ENCODE measurements at regions not wholly inside any gene's neighbourhood (a gene's known extent, or its start where the extent isn't known, plus 50 kb on each side); places are given as distances from the start of the nearest gene placed in this dataset.

DNA sequence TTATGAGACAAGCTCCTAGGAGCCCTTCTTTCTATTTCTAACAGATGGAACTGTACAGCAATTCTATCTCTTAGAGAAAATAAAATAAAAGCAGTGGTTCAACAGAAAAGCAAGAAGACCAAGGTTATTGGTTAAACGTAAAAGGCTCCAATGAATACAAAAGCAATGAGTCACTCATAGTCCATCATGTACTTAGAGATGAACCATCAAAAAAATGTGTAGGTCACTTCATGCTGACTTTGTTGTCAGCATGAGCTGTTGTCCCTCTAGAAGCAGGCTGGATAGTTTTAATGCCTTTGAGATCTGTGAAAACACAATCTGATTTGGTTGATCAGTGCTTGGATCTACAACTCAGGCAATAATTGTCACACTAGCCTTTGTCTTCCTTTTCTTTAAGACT is 378.6 kb upstream of the ANXA10 start:
- no peak for DNase-seq

DNA sequence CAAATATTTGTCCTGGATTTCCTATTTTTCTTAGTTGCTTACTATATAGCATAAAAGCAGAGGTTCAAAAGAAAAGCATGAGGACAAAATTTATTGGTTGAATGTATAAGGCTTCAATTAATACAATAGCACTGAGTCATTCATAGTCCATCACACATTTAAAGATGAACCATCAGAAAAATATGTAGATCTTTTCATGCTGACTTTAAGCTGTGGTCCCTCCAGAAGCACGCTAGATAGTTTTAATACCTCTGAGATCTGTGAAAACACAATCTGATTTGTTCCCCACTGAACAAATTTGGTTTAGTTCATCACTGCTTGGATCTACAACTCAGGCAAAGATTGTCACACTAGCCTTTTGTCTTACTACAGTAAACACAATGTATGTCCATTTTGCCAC is 377.2 kb upstream of the ANXA10 start:
- no peak for DNase-seq

DNA sequence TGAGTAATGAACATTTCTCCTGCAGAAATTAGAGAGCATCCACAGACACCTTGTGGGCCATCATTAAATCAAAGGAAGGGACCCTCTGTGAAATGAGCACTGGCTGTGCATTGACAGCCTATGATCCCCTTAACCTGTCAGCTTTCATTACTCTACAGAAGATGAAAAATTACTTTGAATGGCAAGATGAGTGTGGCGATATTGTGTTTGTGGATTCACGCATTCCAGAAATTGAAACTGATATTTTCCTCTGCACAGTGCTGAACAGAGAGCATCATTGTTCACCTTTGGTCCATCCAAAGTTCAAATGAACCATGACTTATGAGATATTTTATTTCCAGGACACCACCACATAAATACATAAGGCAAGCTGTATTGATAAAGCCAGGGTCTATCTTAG is 374.8 kb upstream of the ANXA10 start:
- no peak for DNase-seq

DNA sequence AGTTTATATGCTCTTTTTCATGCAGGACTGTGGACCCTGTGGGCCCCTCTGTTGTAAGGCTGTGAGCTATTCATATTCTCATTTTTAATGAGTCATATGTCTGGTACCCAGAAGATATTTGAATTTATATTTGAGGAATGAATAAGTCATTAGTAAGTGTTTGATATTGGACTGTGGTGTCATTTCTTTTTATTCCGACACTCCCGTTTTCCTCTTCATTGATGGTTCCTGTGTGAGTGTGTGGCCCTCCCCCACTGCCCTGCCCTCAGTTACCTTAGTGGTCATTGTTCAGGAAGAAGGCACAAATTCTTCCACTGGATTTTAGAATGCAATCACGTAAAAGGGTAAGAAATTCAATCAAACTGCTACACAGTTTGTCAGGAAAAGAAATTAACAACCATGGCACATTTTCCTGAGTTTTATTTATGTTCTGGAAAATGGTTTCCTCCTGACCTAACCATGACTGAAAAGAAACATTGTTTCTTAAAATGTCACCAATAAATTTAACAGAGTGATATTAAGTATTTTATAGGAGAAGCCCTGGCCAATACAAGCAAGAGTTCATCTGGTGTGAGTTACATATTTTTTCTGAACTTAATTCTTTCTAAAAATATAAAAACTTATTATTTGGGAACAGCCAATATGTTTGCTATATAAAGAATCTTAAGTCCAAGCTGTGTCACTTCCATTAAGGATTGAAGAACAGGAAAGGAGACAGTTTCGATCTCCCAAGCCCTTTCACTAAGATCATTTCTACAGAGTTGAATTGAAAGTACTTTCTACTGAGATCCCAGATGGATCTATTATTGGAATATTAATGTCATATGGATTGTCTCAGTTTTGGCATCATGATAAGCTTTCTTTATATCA is 370.5 kb upstream of the ANXA10 start:
- no peak for DNase-seq

DNA sequence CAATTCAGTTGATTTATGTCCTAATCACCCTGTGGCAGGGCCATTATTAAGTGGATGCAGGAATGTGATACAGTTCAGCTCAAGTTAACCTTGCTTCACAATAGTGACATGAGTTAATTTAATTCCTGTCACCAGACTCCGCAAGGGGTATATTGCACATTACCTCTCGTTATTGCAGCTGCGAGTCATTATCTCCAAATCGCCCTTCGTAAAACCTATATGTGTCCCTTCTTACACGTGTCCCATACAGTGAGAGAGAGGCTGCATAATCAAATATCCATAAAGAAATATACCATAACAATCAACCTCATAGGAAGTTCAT is 369.9 kb upstream of the ANXA10 start:
- DNase-seq = no peak

DNA sequence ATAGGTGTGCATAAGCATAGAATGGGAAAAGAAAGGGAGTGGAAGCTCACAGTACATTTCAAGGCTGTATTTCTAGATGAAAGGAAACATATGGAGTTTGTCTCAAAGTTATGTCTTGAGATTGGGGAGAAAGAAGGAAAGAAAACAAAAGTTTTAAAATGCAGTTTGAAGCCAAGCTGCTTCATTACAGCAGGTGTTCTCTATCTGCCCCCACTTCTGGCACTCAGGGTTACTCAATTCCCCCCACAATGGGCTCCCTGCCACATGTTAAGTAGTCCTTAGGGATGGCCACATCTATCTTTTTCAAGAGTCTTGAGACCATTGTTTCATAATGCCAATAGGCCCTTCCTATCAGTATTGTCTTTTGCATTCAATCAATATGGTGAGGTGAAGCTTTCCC is 367.4 kb upstream of the ANXA10 start:
- DNase-seq = no peak

DNA sequence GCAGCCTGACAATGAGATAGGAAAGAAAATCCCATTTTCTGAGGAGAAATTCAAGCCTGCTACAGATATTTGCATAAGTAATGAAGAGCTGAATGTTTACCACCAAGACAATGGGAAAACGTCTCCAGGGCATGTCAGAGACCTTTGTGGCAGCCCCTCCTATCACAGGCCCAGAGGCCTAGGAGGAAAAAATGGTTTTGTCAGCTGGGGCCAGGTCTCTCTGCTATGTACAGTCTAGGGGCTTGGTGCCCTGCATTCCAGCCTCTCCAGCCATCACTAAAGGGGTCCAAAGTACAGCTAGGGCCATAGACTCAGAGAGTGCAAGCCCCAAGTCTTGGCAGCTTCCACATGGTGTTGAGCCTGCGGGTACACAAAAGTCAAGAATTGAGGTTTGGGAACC is 361.6 kb upstream of the ANXA10 start:
- no peak for DNase-seq

DNA sequence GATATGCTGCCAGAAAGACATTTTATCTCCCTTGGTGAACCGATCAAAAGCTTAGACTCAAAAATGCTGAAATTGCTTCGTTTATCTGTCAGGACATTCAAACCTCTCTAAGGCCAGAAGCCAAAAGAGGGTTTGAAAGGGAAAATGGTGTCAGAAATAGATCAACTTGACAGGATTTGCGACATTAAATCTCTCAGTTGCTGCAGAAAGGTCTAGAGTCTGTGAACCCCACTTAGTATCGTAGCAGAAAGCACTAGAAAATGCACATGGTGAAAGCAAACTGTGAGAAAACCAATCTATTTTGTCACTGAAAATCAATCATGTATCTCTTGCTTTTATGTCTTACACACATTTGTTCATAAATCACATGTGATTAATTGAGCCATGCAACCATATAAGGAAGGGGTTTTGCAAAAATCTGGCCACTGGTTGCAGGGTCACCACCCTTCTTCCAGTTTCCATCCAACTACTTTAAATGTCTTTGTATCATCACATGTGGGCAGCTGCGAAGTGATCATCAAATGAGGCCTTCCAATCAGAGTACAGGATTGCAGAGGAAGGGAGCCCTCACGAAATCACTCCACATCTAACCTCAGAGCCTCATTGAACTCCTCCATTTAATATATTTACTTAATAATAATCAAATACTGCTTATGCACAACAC is 347.2 kb upstream of the ANXA10 start:
- DNase-seq = no peak

DNA sequence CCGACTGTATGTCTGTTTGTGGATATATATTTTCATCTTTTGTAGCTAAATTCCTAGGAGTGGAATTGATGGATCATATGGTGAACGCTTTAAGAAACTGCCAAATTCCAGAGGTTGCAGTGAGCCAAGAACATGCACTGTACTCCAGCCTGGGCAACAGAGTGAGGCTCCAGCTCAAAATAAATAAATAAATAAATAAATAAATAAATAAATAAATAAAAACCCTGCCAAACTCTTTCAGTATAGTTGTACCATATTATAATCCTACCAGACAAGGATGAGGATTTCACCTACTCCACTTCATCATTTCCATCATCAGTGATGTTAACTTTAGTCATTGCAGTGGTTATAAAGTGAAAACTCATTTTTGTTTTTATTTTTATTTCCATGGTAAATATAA is 325.1 kb upstream of the ANXA10 start:
- no peak for DNase-seq

DNA sequence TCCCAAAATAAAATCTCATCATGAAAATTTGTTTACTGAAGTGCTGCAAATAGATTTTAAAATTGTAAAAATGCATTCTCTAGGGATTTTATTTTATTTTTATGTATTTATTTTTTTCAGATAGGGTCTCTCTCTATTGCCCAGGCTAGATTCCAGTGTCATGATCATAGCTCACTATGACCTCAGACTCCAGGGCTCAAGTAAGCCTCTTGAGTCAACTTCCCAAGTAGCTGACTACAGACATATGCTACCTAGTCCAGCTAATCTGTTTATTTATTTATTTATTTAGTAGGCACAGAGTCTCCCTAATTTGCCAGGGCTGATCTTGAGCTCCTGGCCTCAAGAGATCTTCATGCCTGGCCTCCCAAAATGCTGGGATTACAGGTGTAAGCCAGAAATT is 317.7 kb upstream of the ANXA10 start:
- no peak for DNase-seq

DNA sequence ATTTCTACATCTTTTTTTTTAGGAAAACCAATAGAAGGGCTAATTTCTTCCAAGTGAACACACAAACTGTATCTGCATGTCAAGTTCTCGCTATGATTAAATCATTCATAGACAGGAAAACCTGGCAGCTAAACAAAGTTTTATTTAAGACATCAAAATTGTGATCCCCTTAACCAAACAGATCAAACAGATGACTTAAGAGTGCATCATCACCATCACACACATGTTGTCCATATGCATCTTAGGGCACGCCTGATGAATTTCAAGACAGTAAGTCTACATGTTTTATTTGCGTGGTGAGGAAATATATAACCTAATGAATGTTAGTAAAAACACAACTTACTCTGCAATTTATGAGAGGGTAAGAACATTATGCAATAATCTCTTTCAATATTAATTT is 317.0 kb upstream of the ANXA10 start:
- DNase-seq = no peak

DNA sequence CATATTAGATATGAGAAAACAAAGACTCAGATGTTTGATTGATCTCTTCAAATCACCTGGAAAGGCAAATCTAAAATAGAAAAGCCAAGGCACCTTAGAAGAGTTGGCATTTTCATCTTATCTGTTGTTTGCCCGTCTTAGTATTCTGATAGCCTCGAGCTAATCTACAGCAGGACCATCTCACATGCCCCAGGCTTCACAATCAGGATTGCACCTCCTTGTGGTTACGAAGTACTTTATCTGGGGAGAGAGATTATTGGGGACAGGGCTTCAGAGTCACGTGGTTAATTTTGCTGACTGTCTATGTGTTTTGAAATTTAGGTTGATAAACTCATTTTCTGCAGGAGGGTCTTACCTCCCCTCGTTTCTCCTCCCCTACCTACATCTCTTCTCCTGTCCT is 313.1 kb upstream of the ANXA10 start:
- DNase-seq = no peak

DNA sequence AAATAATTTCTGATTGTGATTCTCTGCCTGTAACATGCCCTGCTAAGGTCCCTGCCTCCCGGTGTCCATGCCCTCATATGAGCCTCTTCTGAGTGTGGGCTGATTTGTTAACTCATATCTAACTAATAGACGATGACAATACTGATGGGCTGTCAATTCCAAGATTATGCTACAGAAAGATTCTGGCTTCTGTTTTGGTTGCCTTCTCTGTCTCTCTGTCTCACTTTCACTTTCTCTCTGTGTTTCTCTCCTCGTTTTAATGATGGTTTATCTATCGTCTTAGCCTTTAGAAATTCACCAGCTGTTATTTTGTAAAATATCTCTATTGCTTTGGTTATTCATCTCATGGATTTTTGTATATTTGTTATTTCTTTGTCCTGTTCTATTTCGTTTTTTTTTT is 312.5 kb upstream of the ANXA10 start:
- no peak for DNase-seq

DNA sequence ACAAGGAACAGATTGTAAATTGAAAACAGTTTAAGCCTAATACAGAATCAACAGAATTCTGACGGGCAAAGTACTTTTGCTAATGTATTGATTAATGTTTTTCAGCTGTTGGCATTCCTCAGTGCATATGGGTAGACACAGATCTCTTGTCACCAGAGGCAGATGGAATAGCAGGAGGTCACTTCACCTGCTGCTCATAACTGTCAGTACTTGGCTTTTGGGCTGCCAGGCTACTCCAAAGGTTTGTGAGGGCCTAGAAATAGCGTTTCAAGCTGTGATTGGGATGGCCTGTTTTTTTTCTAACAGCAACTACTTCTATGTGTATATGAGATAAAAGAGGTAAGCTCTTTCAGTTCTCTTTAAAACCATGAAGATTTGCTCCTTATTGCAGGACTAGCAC is 307.5 kb upstream of the ANXA10 start:
- DNase-seq = no peak

DNA sequence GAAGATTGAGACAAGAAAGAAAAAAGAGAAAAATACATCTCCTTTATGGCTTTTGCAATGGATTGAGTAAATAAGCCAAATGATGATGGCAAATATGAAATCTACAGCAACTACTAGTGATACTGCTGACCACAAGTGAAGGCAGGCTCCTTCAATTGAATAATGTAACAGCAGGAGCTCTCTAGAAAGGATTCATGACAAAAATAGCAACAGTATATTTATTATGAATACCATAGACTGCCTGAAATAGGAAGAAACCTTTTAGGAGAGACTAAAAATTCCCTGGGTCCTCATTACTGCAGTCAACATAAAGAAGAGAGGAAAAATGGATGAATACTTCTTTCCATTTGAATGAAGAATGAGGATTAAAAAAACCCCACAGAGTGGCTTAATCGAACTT is 306.8 kb upstream of the ANXA10 start:
- DNase-seq = no peak

DNA sequence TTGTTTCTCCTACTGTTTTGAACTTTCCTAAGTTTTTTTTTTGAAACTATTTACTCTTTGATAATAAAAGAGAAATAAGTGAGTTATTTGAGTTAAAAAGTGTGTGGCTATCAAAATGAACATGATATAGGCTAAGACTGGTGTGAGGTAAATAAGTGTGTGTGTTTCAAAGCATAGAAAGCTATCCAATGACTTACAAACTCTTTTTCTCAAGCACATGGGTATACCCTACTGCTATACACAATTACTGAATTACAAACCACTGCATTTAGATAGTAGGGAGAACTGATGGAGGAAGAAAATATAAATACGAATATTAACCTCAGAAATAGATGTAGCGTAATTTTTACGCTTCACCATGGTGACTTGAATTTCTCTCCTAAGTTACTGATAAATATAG is 305.8 kb upstream of the ANXA10 start:
- no peak for DNase-seq

DNA sequence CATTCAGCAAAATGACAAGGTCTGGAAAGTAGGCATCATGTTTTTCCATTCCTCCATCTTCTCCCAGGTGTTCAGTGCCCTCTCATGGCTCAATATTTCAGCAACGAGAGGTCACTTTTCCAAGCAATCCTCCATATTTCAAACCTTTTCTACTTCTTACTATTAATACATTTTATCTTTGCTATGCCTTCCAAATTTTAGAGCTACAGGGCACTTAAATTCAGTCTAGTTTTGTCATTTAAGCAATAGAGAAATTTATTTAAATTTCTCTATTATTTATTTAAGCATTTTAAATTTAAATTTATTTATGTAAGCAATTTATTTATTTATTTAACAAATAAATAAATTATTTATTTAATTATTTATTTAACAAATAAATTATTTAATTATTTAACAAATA is 305.1 kb upstream of the ANXA10 start:
- DNase-seq = no peak

DNA sequence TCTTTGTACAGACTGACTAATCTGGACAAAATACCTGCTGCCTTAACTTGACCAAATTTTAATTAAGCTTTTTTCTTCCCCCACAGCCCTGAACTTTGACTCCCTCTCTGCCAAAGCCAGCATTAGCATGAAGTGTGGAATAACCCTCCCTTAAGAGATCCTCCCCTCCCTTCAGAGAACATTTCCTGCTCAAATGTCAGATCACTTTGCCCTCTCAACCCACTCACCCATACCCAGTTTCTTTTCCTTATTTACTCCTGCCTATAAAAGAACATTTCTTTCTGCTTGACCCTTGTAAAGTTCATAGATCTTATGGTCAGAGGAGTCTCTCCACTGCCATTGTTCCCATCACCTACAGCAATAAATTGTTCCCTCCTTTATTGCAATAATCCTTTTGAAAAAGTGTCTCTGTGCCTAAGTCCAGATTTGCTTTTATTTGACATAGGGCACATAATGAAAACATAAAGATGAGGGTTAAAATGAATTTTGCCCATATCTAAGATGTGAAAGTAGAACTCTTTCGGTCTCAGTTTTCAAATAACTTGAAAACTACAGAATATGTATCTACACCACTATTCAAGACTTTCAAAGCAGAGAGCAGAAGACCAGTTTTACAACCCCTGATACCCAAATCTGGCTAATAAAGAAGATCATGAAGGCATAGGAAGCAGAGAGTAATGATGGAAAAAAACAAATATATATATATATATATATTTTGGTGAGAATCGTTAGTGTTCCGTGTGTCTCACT is 289.7 kb upstream of the ANXA10 start:
- DNase-seq = no peak

DNA sequence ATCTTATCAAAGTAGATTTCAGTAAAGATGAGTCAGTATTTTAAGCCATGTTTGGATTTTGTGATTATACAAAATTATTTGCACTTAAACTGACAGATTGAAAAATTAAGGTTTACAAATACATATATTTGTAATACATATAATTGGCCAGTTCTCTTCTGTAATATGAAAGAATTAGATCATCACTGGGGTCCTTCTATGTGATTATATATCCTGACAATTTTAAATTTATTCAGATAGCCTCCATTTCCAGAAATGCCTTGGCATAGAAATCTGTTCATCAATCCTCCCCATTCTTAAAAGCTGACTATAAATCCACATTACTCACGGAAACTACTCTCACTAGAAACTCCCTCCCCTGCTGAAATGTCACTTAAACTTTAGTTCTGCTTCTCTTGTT is 280.4 kb upstream of the ANXA10 start:
- DNase-seq = no peak

DNA sequence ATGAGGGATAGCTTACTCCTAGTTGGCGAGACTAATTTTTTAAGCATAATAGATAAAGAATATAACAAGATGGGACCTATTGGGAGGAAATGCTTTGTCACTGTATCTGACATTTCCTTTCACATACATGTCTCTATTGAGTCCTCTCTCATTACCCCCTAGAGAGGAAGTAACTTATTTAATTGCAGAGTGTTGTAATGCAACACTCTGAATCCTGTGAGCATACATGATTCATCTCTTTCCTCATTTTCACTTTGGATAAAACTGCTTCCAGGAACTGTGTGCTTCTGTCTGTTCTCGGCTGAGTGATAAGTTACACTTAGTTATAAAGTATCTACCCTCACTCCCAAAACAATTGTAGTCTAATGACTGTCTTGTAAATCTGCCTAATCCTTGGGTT is 266.1 kb upstream of the ANXA10 start:
- no peak for DNase-seq

DNA sequence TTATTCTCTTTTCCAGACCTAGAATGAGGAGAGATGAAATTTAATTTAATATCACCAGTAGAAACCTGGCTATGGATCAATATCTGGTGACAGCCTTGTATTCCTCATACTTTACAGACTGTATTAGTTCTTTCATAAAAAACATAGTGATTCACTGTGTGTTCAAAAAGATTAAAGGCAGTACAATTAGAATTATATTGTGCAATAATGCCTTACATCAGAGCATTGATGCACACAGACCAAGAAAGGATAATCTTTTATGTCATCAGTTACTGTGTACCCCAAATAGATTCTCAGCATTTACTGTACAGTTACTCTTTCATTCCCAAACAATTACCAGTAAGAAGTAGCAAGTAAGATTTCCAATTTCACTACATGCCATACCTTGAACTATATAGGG is 260.5 kb upstream of the ANXA10 start:
- DNase-seq = no peak

DNA sequence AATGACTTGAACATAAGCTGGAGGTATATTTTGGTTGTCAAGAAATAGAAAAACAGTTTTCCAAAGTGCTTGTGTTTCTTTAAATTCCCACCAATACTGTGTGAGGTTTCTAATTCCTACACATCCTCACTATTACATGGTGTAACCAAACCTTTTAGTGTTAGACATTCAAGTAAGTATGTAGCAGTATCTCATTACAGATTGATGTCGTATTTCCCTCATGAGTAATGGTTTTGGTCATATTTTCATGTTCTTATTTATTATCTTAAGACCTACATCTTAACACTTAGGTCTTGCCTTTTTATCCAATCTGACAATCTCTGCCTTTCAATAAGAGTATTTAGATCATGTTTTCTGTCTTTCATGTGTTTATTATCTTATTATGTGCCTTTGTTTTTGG is 253.7 kb upstream of the ANXA10 start:
- no peak for DNase-seq

DNA sequence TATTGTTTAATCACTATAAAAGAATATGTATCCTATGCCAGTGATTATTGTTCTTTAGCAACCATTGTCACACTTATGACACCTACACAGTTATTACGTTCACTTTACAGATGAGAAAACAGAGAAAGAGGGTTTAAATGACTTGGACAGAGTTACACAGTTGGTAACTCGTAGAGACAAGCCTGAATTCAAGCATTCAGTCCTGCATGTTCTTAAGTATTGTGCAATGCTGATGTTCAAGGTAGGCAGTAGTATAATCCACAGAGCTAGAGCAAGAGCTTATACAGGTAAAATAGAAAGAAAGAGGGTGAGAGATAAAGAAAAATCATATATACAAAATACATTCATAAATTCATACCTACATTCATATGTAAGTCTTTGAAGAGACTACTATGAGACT is 249.8 kb upstream of the ANXA10 start:
- no peak for DNase-seq

DNA sequence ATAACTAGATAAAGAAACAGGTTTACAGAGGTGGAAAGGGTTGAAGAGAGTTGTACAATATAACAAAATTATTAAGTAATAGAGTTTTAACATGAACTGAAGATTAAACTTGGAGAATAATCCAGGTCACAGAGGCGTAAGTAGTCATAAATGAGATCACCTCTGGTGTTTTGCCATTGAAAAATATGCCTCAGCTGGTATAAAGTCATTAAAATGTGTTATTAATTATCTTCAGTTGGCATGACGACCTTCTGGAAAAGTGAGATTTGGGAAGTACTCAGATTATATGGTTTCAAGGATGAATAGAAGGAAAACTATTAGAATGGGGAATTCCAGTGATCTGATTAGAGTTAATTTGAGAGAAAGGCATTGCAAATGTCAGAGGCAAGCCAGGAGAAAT is 237.5 kb upstream of the ANXA10 start:
- no peak for DNase-seq

Data from activated T-cell treated with anti-CD3 and anti-CD28 coated beads, Interleukin-2, amount 50 U/mL, for 48 hours (primary cell).